Upper lobe of right lung (tissue), 1 donor: ENCODE measurements at regions not wholly inside any gene's neighbourhood (a gene's known extent, or its start where the extent isn't known, plus 50 kb on each side); places are given as distances from the start of the nearest gene placed in this dataset.
A peak's percentile ranks its signal among the peaks of the same experiment; 100 is the strongest.

ENCODE experiments used
- ATAC-seq: fragments of 200-7000 bp; cut with Tn5 transposase; one replicate; pipeline ENCODE4 v1.9.1; 2020; ENCODE audit warnings: mild to moderate bottlenecking, moderate library complexity
- DNase-seq: peaks from one replicate; pipeline ENCODE4 v3.0.0-alpha.2; 2020
- H3K27ac ChIP-seq: fragments of 200-600 bp; one replicate; pipeline ENCODE4 v1.8.0; 2022
- H3K27me3 ChIP-seq: fragments of 200-600 bp; one replicate; pipeline ENCODE4 v1.8.0; 2022; ENCODE audit warnings: mild to moderate bottlenecking
- H3K36me3 ChIP-seq: fragments of 200-600 bp; one replicate; pipeline ENCODE4 v1.8.0; 2022
- H3K4me1 ChIP-seq: fragments of 200-600 bp; one replicate; pipeline ENCODE4 v1.8.0; 2022
- H3K4me3 ChIP-seq: fragments of 200-600 bp; one replicate; pipeline ENCODE4 v1.8.0; 2022; ENCODE audit warnings: mild to moderate bottlenecking
- H3K9me3 ChIP-seq: fragments of 200-600 bp; one replicate; pipeline ENCODE4 v1.8.0; 2022
- intact Hi-C: fragments of 100-400 bp; cut with DNase I; formaldehyde crosslinking; loops from one replicate; pipeline ENCODE4 v1.11.0; 2022
- TF ChIP-seq, protein P1 (sequence below): fragments of 200-600 bp; IDR thresholded peaks from one replicate; pipeline ENCODE4 v1.8.0; 2022; ENCODE audit warnings: antibody characterized with exemption
- donor health status: DM: no; HTN: yes; CAD: no; lungs with severe emphysema.

DNA sequence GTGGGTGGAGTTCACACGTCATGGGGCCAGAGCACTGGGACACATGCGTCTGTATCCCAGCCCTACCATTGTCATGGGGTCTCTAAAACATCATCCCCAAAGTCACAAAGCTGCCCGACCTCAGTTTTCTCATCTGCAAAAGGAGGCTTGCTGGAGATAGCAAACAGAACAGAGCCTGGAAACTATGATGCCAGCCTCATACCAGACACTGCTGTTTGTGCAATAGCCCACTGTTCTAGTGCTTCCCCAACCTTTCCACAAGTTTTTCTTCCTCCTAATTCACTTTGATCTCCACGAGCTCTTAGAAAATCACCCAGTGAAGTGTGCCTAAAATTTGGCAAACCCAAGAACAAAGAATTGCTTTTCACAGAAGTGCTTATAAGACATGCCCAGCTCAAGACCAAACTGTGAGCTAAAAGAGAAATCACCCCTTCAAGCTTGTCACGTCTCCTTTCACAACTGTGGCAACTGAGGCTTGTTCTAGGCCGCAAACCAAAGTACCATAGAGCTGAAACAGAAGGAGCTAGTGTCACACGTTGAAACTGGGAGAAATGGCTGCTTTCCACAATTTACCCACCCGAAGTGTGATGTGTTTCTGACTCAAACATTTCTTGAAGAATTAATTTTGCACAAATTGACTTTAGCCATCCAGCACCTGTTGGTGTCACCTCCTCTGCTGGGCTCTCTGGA lies 162.7 kb upstream of the ID2 start:
- H3K27ac ChIP-seq, result no peak overlapping the region
- no peaks in the 10 kb centered on the region for H3K9me3 ChIP-seq
- H3K4me3 ChIP-seq, result no peak overlapping the region
- DNase-seq (no peak), ATAC-seq (peak; percentile 33)
- H3K4me1 ChIP-seq, result peaks cover 34% of the 10 kb centered on the region
- H3K36me3 ChIP-seq, result no peaks in the 10 kb centered on the region
- intact Hi-C loops, result no loop called here
- H3K27me3 ChIP-seq, result no peaks in the 10 kb centered on the region
- TF ChIP-seq, protein P1, sequence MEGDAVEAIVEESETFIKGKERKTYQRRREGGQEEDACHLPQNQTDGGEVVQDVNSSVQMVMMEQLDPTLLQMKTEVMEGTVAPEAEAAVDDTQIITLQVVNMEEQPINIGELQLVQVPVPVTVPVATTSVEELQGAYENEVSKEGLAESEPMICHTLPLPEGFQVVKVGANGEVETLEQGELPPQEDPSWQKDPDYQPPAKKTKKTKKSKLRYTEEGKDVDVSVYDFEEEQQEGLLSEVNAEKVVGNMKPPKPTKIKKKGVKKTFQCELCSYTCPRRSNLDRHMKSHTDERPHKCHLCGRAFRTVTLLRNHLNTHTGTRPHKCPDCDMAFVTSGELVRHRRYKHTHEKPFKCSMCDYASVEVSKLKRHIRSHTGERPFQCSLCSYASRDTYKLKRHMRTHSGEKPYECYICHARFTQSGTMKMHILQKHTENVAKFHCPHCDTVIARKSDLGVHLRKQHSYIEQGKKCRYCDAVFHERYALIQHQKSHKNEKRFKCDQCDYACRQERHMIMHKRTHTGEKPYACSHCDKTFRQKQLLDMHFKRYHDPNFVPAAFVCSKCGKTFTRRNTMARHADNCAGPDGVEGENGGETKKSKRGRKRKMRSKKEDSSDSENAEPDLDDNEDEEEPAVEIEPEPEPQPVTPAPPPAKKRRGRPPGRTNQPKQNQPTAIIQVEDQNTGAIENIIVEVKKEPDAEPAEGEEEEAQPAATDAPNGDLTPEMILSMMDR, result no peak

DNA sequence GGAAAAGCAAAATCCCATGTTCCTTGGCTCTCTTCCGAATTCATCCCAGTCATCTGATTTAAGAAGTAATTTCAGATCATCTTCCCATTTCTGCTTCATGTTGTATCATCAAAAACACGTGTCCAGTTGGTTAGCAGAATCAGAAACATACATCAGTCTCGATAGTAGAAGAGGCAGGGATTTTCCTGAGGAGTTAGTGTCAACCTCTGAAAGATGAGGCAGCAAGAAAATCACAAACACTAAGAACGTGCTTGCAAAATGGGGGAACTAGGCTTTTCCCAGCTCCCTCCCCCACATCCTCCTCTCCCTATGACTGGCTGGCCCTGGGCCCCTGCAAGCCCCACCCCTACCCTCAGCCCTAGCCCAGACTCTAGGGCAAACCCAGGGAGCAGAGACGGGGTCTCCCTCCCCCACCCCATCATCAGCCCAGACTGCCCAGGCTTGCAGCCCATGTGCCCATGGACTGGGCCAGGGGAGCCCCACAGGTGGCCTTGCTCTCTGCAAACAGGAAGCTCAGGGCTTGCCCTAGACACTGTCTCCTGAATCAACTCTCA lies 161.0 kb upstream of the ID2 start:
- H3K36me3 ChIP-seq, result no peaks in the 10 kb centered on the region
- TF ChIP-seq, protein P1, result no peak
- intact Hi-C loops, result no loop called here
- DNase-seq, result no peak
- no peak overlapping the region for H3K4me3 ChIP-seq
- peak; percentile 2 for ATAC-seq
- peaks cover 31% of the 10 kb centered on the region for H3K4me1 ChIP-seq
- no peaks in the 10 kb centered on the region for H3K27me3 ChIP-seq
- no peaks in the 10 kb centered on the region for H3K9me3 ChIP-seq
- H3K27ac ChIP-seq, result no peak overlapping the region

DNA sequence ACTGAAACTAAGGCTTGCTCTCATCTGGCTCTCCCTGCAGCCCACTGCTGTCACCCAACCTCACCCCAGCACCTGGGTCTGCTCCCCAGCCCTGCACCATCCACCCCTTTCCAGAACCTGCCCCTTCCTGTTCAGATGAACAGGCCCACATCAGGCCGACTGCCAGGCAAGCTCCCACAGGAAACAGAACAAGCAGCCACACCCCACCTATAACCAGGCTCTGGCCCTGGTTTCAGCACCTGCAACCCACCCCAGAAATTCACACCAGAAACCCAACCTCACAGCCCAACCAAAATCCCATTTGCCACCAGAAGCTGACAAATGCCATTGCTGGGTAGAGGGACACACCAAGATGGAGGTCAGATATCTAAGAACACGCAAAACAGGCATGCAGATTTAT lies 159.2 kb upstream of the ID2 start:
- no peak for DNase-seq

DNA sequence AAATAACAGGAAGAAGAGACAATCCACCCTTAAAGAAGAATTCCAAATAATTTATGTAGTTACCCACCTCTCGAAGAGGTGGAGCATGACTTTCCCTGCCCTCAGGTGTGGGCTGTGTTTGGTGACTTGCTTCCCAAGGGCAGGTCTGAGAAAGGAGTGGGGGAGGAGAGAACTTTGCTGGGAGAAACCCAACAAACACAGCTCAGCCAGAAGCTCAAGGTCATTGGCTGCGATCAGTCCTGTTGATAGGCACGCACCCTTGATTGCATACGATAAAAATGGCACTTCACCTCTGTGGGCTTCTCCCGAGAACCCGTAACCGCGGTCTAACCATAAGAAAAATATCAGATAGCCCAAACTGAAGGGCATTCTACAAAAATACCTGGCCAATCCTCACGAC lies 157.5 kb upstream of the ID2 start:
- Histone ChIP-seq H3K4me3 (no peak overlapping the region), H3K4me1 (peaks cover 24% of the 10 kb centered on the region), H3K36me3 (no peaks in the 10 kb centered on the region), H3K27ac (no peak overlapping the region), H3K27me3 (no peaks in the 10 kb centered on the region), H3K9me3 (no peaks in the 10 kb centered on the region)
- intact Hi-C loops, result no loop called here
- TF ChIP-seq, protein P1, result no peak
- no peak for ATAC-seq
- DNase-seq, result no peak

More for the DNA sequence above, 159.2 kb upstream of the ID2 start:
- Histone ChIP-seq H3K4me1 (peaks cover 28% of the 10 kb centered on the region), H3K4me3 (no peak overlapping the region), H3K27me3 (no peaks in the 10 kb centered on the region), H3K27ac (no peak overlapping the region), H3K36me3 (no peaks in the 10 kb centered on the region), H3K9me3 (no peaks in the 10 kb centered on the region)
- TF ChIP-seq, protein P1, result no peak
- no peak for ATAC-seq
- intact Hi-C loops, result no loop called here

DNA sequence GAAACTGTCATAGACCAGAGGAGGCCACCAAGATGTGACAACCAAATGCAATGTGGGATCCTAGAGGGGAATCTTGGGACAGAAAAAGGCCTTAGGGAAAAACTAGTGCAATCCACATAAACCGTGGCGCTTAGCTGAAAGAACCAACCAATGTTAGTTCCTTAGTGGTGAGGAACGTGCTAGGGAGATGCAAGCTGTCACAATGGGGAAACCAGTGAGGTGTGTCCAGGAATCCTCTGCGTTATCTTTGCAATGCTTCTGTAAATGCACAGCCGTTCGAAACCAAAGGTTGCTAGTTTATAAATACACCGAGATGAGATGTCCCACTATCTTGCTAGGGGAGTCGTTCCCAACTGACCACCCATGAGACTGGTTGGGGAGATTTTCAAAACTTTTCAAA lies 157.0 kb upstream of the ID2 start:
- Histone ChIP-seq H3K27me3 (no peaks in the 10 kb centered on the region), H3K4me3 (no peak overlapping the region), H3K36me3 (no peaks in the 10 kb centered on the region), H3K4me1 (peaks cover 24% of the 10 kb centered on the region), H3K9me3 (no peaks in the 10 kb centered on the region), H3K27ac (no peak overlapping the region)
- ATAC-seq (no peak), DNase-seq (no peak)
- TF ChIP-seq, protein P1, result no peak
- intact Hi-C loops, result no loop called here

DNA sequence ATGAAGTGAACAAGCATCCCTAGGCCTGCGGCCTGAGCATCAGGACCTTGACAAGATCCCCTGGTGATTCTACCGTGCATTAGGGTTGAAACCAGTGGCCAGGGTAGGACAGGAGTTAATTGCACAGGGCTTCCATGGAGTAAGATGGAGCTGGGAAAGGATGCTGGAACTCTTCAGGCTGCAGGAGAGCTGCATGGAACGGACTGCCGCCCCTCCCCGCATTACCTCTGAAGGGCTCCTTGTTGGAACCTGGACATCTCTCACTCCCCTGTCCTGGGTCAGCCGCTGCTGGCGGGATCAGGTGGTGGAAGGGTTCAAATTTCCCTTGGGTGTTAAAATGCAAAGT lies 156.6 kb upstream of the ID2 start:
- no peaks in the 10 kb centered on the region for H3K9me3 ChIP-seq
- intact Hi-C loops, result no loop called here
- no peak overlapping the region for H3K4me3 ChIP-seq
- no peak for ATAC-seq
- H3K4me1 ChIP-seq, result peaks cover 24% of the 10 kb centered on the region
- no peak for DNase-seq
- no peaks in the 10 kb centered on the region for H3K27me3 ChIP-seq
- H3K27ac ChIP-seq, result peak overlapping the region; percentile 37
- H3K36me3 ChIP-seq, result no peaks in the 10 kb centered on the region
- TF ChIP-seq, protein P1, result no peak
